Coronary artery (tissue), 2 donors: ENCODE measurements at regions not wholly inside any gene's neighbourhood (a gene's known extent, or its start where the extent isn't known, plus 50 kb on each side); places are given as distances from the start of the nearest gene placed in this dataset.
"Not testable (repeated sequence)": the region's sequence is repeated elsewhere in the genome, so short reads cannot be mapped to it uniquely, and the experiment has no call there.

Experiments used
- DNase-seq: peaks from one replicate; pipeline ENCODE4 v3.0.0-alpha.2; 2017; ENCODE audit warnings: low spot score
- H3K27ac ChIP-seq, 2 donors: fragments of 200-600 bp; sonication (generic); one replicate each; pipeline ENCODE4 v1.5.1; 2016 to 2019
- H3K4me3 ChIP-seq: fragments of 200-600 bp; sonication (generic); 2 replicates; pipeline ENCODE4 v1.5.1; 2016; ENCODE audit warnings: mild to moderate bottlenecking, moderate library complexity
- CTCF ChIP-seq: fragments of 200-600 bp; sonication (generic); IDR thresholded peaks from one replicate; pipeline ENCODE4 v1.5.1; 2019; ENCODE audit warnings: antibody characterized with exemption

- DNase-seq, result no peak
- no peak for TF ChIP-seq CTCF
- Histone ChIP-seq H3K4me3 (no peak overlapping the region), H3K27ac (no peak overlapping the region)
Measured at GRCh38 chr18:39209173-39209572, 1643.6 kb upstream of the CELF4 start.

DNA sequence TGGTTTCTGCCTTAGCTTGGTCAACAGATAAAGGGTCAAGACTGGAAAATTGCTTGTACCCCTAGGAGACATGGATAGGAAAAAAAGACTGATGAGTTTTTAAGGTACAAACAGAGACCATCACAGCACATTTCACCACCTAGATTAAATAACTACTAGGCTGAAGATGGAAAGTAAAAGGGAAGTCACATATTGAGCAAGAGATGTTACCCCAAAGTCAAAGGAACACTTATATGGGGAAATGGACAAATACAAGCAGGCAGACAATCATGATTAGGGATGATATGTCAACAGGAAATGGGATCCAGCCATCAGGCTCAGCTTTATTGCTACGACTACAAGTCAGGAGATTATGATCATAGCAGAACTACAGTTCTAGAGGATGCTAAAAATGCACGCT, 1643.1 kb upstream of the CELF4 start:
- no peak for DNase-seq
- Histone ChIP-seq H3K4me3 (no peak overlapping the region), H3K27ac (no peak overlapping the region)
- no peak for TF ChIP-seq CTCF

- TF ChIP-seq CTCF, result no peak
- no peak overlapping the region for H3K27ac ChIP-seq
- DNase-seq, result no peak
- no peak overlapping the region for H3K4me3 ChIP-seq
Measured at GRCh38 chr18:39208190-39208589, 1642.6 kb upstream of the CELF4 start.

GRCh38 chr18:39206398-39207103, 1641.0 kb upstream of the CELF4 start:
- not testable (repeated sequence) for DNase-seq, H3K27ac ChIP-seq, H3K4me3 ChIP-seq

DNA sequence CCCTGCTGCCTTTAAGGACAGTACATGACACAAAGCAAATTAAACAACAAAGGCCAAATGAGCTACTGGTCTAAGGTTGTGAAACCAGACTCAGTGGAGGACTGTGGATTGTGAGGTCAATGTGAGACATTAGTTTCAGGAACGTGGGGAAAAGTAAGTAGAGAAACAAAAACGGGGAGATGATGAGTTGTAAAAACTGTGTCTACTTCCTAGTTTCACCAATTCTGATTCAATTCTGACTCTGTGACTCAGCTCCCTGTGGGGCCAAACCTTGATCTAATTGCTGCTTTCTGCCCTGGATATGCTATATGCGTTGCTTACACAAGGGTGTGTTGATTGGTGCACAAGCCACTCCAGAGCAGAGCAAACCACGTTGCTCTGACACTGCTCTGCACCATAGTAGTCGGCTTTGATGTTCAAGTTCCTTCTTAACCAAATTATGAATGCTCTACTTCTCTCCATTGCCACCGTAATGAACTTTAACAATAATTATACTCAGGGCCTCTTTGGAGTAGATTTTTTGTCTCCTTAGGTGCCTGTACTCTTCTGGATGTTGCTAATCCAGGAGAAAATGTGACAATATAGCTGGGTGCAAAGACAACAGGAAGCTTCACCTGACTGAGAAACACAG, 1640.1 kb upstream of the CELF4 start:
- Histone ChIP-seq H3K4me3 (no peak overlapping the region), H3K27ac (no peak overlapping the region)
- no peak for TF ChIP-seq CTCF
- DNase-seq, result no peak

GRCh38 chr18:39200153-39200552, 1634.6 kb upstream of the CELF4 start:
- TF ChIP-seq CTCF, result no peak
- H3K27ac ChIP-seq, result no peak overlapping the region
- H3K4me3 ChIP-seq, result no peak overlapping the region
- no peak for DNase-seq

DNA sequence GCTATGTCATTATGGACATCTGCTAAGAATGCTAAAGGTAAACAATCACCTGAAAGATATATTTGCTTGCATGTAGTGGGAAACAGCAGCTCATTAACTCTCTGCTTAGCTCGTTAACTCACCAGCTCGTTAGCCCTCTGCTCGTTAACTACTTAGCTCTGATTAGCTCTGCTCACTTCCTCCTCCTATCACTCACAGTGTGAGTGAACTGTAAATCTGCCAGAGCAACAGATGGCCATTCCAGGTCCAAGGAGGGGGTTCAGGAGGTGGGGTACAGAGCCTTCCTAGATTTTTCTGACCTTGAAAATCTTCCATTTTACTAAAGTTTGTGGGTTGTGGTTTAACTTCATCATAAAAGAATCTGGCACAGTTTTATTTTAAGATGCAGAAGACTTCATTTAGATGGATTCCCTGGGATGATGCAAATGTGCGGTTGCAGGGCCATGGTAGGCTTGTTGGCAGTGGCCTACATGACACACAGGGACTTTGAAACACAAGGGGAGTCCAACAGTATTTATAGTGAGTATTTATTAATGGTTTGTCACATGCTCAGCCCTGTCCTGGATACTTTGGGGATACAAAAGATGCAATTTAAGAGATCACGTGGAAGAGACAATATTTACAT, 1633.7 kb upstream of the CELF4 start:
- no peak for DNase-seq
- Histone ChIP-seq H3K4me3 (no peak overlapping the region), H3K27ac (no peak overlapping the region)
- TF ChIP-seq CTCF, result no peak
